ENCODE measurements at regions not wholly inside any gene's neighbourhood (a gene's known extent, or its start where the extent isn't known, plus 50 kb on each side); places are given as distances from the start of the nearest gene placed in this dataset.

GRCh38 chr2:150572194-150572766, 84.8 kb upstream of the RND3 start:
- TF ChIP-seq EZH2 (IDR thresholded peaks at IDR 0.05; ENCODE audit: insufficient read depth, poor library complexity, severe bottlenecking) (no peak), EZH2phosphoT487 (IDR thresholded peaks at IDR 0.05; ENCODE audit: insufficient read depth, low read depth) (no peak)
